HG03571 (cell line): ENCODE measurements at regions not wholly inside any gene's neighbourhood (a gene's known extent, or its start where the extent isn't known, plus 50 kb on each side); places are given as distances from the start of the nearest gene placed in this dataset.

Source experiments
- ATAC-seq: cut with Tn5 transposase; IDR thresholded peaks from one replicate; pipeline ENCODE4 v1.9.1; 2021; ENCODE audit not compliant: unreplicated experiment

GRCh38 chr7:85733169-85733915, 546.5 kb upstream of the SEMA3D start:
- ATAC-seq = no peak

- ATAC-seq = no peak
Measured at GRCh38 chr7:85730012-85730411, 543.2 kb upstream of the SEMA3D start.

- ATAC-seq = no peak
Measured at GRCh38 chr7:85725026-85725425, 538.2 kb upstream of the SEMA3D start.

GRCh38 chr7:85719981-85720953, 533.4 kb upstream of the SEMA3D start:
- ATAC-seq = no peak

- no peak for ATAC-seq
Measured at GRCh38 chr7:85716353-85716752, 529.5 kb upstream of the SEMA3D start.

GRCh38 chr7:85714951-85715350, 528.1 kb upstream of the SEMA3D start:
- no peak for ATAC-seq

- ATAC-seq = no peak
Measured at GRCh38 chr7:85714043-85714578, 527.3 kb upstream of the SEMA3D start.

GRCh38 chr7:85713171-85713570, 526.3 kb upstream of the SEMA3D start:
- no peak for ATAC-seq

GRCh38 chr7:85711894-85712293, 525.0 kb upstream of the SEMA3D start:
- ATAC-seq = no peak

- no peak for ATAC-seq
Measured at GRCh38 chr7:85710960-85711359, 524.1 kb upstream of the SEMA3D start.

- ATAC-seq = no peak
Measured at GRCh38 chr7:85708221-85708620, 521.4 kb upstream of the SEMA3D start.

- ATAC-seq = no peak
Measured at GRCh38 chr7:85705076-85705475, 518.2 kb upstream of the SEMA3D start.

GRCh38 chr7:85703251-85704010, 516.6 kb upstream of the SEMA3D start:
- ATAC-seq = no peak

- ATAC-seq = no peak
Measured at GRCh38 chr7:85702348-85702747, 515.5 kb upstream of the SEMA3D start.

- ATAC-seq = no peak
Measured at GRCh38 chr7:85699482-85699881, 512.6 kb upstream of the SEMA3D start.

GRCh38 chr7:85695533-85695932, 508.7 kb upstream of the SEMA3D start:
- no peak for ATAC-seq

GRCh38 chr7:85695041-85695440, 508.2 kb upstream of the SEMA3D start:
- ATAC-seq = no peak

GRCh38 chr7:85693326-85693725, 506.5 kb upstream of the SEMA3D start:
- ATAC-seq = no peak

- no peak for ATAC-seq
Measured at GRCh38 chr7:85688712-85689111, 501.9 kb upstream of the SEMA3D start.

GRCh38 chr7:85686401-85687181, 499.7 kb upstream of the SEMA3D start:
- no peak for ATAC-seq
